Ishikawa (cell line): ENCODE measurements at regions not wholly inside any gene's neighbourhood (a gene's known extent, or its start where the extent isn't known, plus 50 kb on each side); places are given as distances from the start of the nearest gene placed in this dataset.

Experiments
- CREB1 ChIP-seq: IDR thresholded peaks from 2 replicates; pipeline ENCODE4 v1.6.1; 2012; ENCODE audit warnings: low read depth
- EGR1 ChIP-seq: IDR thresholded peaks from 2 replicates; pipeline ENCODE4 v1.6.1; 2012
- EP300 ChIP-seq: IDR thresholded peaks from 2 replicates; pipeline ENCODE4 v1.6.1; 2012; ENCODE audit warnings: borderline replicate concordance
- MAX ChIP-seq: IDR thresholded peaks from 2 replicates; pipeline ENCODE4 v1.6.1; 2012
- NFIC ChIP-seq: IDR thresholded peaks from 2 replicates; pipeline ENCODE4 v1.6.1; 2012
- RAD21 ChIP-seq: IDR thresholded peaks from 2 replicates; pipeline ENCODE4 v1.6.1; 2012; ENCODE audit warnings: low read depth
- REST ChIP-seq: IDR thresholded peaks from 2 replicates; pipeline ENCODE4 v1.6.1; 2012; ENCODE audit warnings: low read depth, mild to moderate bottlenecking
- TAF1 ChIP-seq: IDR thresholded peaks from 2 replicates; pipeline ENCODE4 v1.6.1; 2012; ENCODE audit warnings: low read depth, mild to moderate bottlenecking
- TCF12 ChIP-seq: IDR thresholded peaks from 2 replicates; pipeline ENCODE4 v1.6.1; 2012; ENCODE audit warnings: low read depth
- YY1 ChIP-seq: IDR thresholded peaks from 2 replicates; pipeline ENCODE4 v1.6.1; 2012; ENCODE audit warnings: low read depth
- ZBTB7A ChIP-seq: IDR thresholded peaks from 2 replicates; pipeline ENCODE4 v1.6.1; 2012; ENCODE audit warnings: low read depth

GRCh38 chr9:100653643-100654334 is 75.9 kb downstream of the CAVIN4 start:
- no peak for TF ChIP-seq REST
- TF ChIP-seq EP300 = no peak
- TF ChIP-seq NFIC = no peak
- TF ChIP-seq TAF1 = no peak
- TF ChIP-seq CREB1 = no peak
- no peak for TF ChIP-seq EGR1
- no peak for TF ChIP-seq YY1
- no peak for TF ChIP-seq RAD21
- no peak for TF ChIP-seq ZBTB7A
- no peak for TF ChIP-seq MAX
- no peak for TF ChIP-seq TCF12
